Activated naive CD4-positive, alpha-beta T cell treated with anti-CD3 and anti-CD28 coated beads, Interleukin-2, amount 50 U/mL, for 24 hours (primary cell): ENCODE measurements at regions not wholly inside any gene's neighbourhood (a gene's known extent, or its start where the extent isn't known, plus 50 kb on each side); places are given as distances from the start of the nearest gene placed in this dataset.

Experiments
- H3K27ac Mint-ChIP-seq: one replicate; pipeline ENCODE4 v1.8.0; 2021; ENCODE audit warnings: mild to moderate bottlenecking, mixed read lengths
- H3K27me3 Mint-ChIP-seq: one replicate; pipeline ENCODE4 v1.8.0; 2021; ENCODE audit warnings: mixed read lengths
- H3K36me3 Mint-ChIP-seq: one replicate; pipeline ENCODE4 v1.8.0; 2021; ENCODE audit warnings: mixed read lengths
- H3K4me1 Mint-ChIP-seq: one replicate; pipeline ENCODE4 v1.8.0; 2021; ENCODE audit warnings: mixed read lengths
- H3K4me3 Mint-ChIP-seq: one replicate; pipeline ENCODE4 v1.8.0; 2021; ENCODE audit warnings: mild to moderate bottlenecking, mixed read lengths
- H3K9me3 Mint-ChIP-seq: one replicate; pipeline ENCODE4 v1.8.0; 2021; ENCODE audit warnings: mixed read lengths

GRCh38 chr13:80778297-80778696 is 437.4 kb upstream of the SPRY2 start:
- H3K36me3 Mint-ChIP-seq, result no peaks in the 10 kb centered on the region
- H3K27ac Mint-ChIP-seq, result no peak overlapping the region
- no peak overlapping the region for H3K4me3 Mint-ChIP-seq
- no peaks in the 10 kb centered on the region for H3K27me3 Mint-ChIP-seq
- H3K4me1 Mint-ChIP-seq, result no peaks in the 10 kb centered on the region
- H3K9me3 Mint-ChIP-seq, result no peaks in the 10 kb centered on the region

DNA sequence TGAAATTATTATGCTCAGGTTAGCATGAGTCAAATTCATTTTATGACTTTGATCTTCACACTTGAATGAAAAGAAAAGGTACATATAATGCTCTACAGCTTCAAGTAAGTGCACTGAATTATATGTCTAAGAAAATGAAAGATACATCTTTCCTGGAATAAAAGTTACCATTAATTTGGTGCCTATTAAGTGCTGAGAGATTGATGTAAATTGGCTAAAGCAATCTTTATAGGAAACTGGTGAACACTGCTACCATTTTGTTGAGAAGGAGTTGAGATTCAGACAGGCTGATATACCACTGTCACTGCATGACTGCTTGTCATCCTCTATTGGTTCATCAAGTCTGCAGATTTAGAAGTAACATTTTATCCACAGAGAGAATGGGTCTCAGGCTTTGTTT is 416.8 kb upstream of the SPRY2 start:
- Mint-ChIP-seq H3K36me3 (no peaks in the 10 kb centered on the region), H3K27ac (no peak overlapping the region), H3K4me1 (no peaks in the 10 kb centered on the region), H3K4me3 (no peak overlapping the region), H3K27me3 (no peaks in the 10 kb centered on the region), H3K9me3 (peaks cover 5% of the 10 kb centered on the region)

GRCh38 chr13:80755910-80756309 is 415.0 kb upstream of the SPRY2 start:
- Mint-ChIP-seq H3K4me1 (no peaks in the 10 kb centered on the region), H3K9me3 (peaks cover 5% of the 10 kb centered on the region), H3K27me3 (no peaks in the 10 kb centered on the region), H3K27ac (no peak overlapping the region), H3K36me3 (no peaks in the 10 kb centered on the region), H3K4me3 (no peak overlapping the region)

DNA sequence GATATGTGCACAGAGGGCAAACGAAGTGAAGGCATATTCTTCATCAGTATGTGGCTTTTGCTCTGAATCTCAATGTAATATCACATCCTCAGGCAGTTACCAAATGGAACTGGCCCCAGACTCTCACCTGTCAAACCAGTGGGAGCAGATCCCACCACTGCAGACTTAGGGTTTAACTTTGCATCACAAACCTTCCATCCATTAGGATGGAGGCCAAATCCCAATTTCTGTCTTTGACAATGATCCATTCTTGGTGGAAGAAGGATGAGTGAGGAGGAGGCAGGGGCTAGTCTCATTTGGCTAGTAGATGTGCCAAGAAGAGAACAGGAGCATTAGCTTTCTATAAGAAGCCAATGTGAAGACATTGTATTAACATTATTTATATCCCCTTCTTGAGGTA is 413.5 kb upstream of the SPRY2 start:
- no peak overlapping the region for H3K4me3 Mint-ChIP-seq
- H3K4me1 Mint-ChIP-seq, result no peaks in the 10 kb centered on the region
- no peak overlapping the region for H3K27ac Mint-ChIP-seq
- H3K36me3 Mint-ChIP-seq, result no peaks in the 10 kb centered on the region
- no peaks in the 10 kb centered on the region for H3K27me3 Mint-ChIP-seq
- H3K9me3 Mint-ChIP-seq, result peaks cover 5% of the 10 kb centered on the region

GRCh38 chr13:80753866-80754265 is 412.9 kb upstream of the SPRY2 start:
- H3K27me3 Mint-ChIP-seq, result no peaks in the 10 kb centered on the region
- peaks cover 5% of the 10 kb centered on the region for H3K9me3 Mint-ChIP-seq

GRCh38 chr13:80751854-80752253 is 410.9 kb upstream of the SPRY2 start:
- Mint-ChIP-seq H3K27me3 (no peaks in the 10 kb centered on the region), H3K4me1 (no peaks in the 10 kb centered on the region), H3K27ac (no peak overlapping the region), H3K4me3 (no peak overlapping the region), H3K9me3 (peaks cover 5% of the 10 kb centered on the region), H3K36me3 (no peaks in the 10 kb centered on the region)

More at GRCh38 chr13:80753866-80754265, 412.9 kb upstream of the SPRY2 start:
- no peaks in the 10 kb centered on the region for H3K4me1 Mint-ChIP-seq
- H3K27ac Mint-ChIP-seq, result no peak overlapping the region
- H3K36me3 Mint-ChIP-seq, result no peaks in the 10 kb centered on the region
- no peak overlapping the region for H3K4me3 Mint-ChIP-seq

GRCh38 chr13:80744147-80744914 is 403.4 kb upstream of the SPRY2 start:
- H3K4me1 Mint-ChIP-seq, result no peaks in the 10 kb centered on the region
- no peak overlapping the region for H3K4me3 Mint-ChIP-seq
- H3K27ac Mint-ChIP-seq, result no peak overlapping the region
- no peaks in the 10 kb centered on the region for H3K27me3 Mint-ChIP-seq
- no peaks in the 10 kb centered on the region for H3K36me3 Mint-ChIP-seq
- no peaks in the 10 kb centered on the region for H3K9me3 Mint-ChIP-seq

DNA sequence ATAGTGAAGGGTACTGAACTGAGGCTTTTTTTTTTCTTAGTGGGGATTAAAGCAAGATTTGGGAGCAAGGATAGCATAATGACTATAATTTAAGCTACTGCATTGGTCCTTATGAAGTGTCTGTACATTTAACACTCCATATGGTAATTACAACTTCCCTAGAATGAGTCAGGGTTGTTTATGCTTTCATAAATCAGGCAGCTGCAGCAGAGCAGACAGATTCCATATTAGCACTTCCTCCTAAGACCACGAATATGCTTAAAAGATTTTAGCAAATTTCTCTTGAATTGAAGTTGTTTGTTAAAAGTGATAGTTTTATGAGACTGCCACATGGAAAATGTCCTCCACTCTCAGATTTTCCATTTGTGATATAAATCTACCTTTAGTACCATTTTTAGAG is 401.1 kb upstream of the SPRY2 start:
- no peaks in the 10 kb centered on the region for H3K36me3 Mint-ChIP-seq
- no peak overlapping the region for H3K4me3 Mint-ChIP-seq
- no peaks in the 10 kb centered on the region for H3K27me3 Mint-ChIP-seq
- no peak overlapping the region for H3K27ac Mint-ChIP-seq
- no peaks in the 10 kb centered on the region for H3K4me1 Mint-ChIP-seq
- H3K9me3 Mint-ChIP-seq, result peaks cover 6% of the 10 kb centered on the region

GRCh38 chr13:80740071-80740470 is 399.1 kb upstream of the SPRY2 start:
- H3K27ac Mint-ChIP-seq, result no peak overlapping the region
- H3K9me3 Mint-ChIP-seq, result peaks cover 10% of the 10 kb centered on the region
- no peak overlapping the region for H3K4me3 Mint-ChIP-seq
- peaks cover 2% of the 10 kb centered on the region for H3K36me3 Mint-ChIP-seq
- H3K27me3 Mint-ChIP-seq, result no peaks in the 10 kb centered on the region
- no peaks in the 10 kb centered on the region for H3K4me1 Mint-ChIP-seq

- no peak overlapping the region for H3K4me3 Mint-ChIP-seq
- H3K4me1 Mint-ChIP-seq, result no peaks in the 10 kb centered on the region
- peaks cover 2% of the 10 kb centered on the region for H3K36me3 Mint-ChIP-seq
- peaks cover 23% of the 10 kb centered on the region for H3K9me3 Mint-ChIP-seq
- no peaks in the 10 kb centered on the region for H3K27me3 Mint-ChIP-seq
- no peak overlapping the region for H3K27ac Mint-ChIP-seq
Measured at GRCh38 chr13:80737513-80737912, 396.6 kb upstream of the SPRY2 start.

DNA sequence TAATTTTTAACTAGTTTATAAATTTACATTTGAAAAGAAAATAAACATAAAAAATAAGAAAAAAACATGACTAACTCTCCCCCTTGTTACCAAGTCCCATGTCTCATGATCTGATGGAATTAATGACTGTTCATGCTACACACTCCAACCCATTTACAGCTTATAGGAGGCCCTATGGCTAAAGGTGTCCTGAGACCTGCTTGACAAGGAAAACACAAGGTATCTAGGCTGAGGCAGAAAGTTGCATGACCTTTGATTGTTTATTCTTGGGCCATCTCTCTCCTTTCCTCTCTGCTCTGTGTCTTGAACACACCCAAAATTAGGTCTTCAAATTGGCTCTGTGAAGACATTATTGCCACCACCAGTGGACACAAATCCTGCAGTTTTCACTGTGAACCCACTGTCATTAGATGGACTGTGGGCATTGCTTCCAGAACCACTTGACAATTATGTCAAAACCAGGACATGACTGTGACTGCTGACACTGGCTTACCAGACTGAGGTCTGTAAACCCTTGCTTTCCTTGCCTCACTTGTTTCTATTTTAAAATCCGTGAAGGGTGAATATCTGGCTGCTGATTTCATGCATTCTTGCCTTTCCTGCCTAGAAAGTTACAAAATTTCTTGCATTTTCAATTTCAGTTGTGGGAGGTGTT is 386.5 kb upstream of the SPRY2 start:
- H3K36me3 Mint-ChIP-seq, result no peaks in the 10 kb centered on the region
- H3K4me3 Mint-ChIP-seq, result no peak overlapping the region
- H3K4me1 Mint-ChIP-seq, result no peaks in the 10 kb centered on the region
- H3K9me3 Mint-ChIP-seq, result peaks cover 5% of the 10 kb centered on the region
- H3K27ac Mint-ChIP-seq, result no peak overlapping the region
- no peaks in the 10 kb centered on the region for H3K27me3 Mint-ChIP-seq

DNA sequence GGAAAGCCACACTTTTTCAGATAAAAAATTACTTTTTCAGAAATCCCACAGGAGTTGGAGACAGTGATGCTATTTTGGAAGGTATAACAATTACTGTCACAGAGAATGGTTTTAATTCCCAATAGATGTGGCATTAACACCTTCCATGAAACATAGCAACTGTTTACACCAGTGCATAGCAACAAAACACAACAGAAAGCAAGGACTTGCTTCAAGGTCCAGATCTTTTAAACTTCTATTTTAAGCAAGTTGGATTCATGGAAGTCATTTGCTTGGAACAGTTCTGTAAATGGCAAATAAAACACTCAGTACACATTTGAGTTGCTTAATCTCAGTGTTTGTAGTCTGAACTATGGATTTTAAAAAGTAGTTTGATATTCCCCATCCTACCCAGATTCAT is 385.9 kb upstream of the SPRY2 start:
- Mint-ChIP-seq H3K27ac (no peak overlapping the region), H3K27me3 (no peaks in the 10 kb centered on the region), H3K36me3 (no peaks in the 10 kb centered on the region), H3K4me1 (no peaks in the 10 kb centered on the region), H3K4me3 (no peak overlapping the region), H3K9me3 (peaks cover 5% of the 10 kb centered on the region)

GRCh38 chr13:80721689-80722088 is 380.8 kb upstream of the SPRY2 start:
- no peak overlapping the region for H3K4me3 Mint-ChIP-seq
- no peak overlapping the region for H3K27ac Mint-ChIP-seq
- no peaks in the 10 kb centered on the region for H3K9me3 Mint-ChIP-seq
- no peaks in the 10 kb centered on the region for H3K36me3 Mint-ChIP-seq
- no peaks in the 10 kb centered on the region for H3K4me1 Mint-ChIP-seq
- no peaks in the 10 kb centered on the region for H3K27me3 Mint-ChIP-seq

DNA sequence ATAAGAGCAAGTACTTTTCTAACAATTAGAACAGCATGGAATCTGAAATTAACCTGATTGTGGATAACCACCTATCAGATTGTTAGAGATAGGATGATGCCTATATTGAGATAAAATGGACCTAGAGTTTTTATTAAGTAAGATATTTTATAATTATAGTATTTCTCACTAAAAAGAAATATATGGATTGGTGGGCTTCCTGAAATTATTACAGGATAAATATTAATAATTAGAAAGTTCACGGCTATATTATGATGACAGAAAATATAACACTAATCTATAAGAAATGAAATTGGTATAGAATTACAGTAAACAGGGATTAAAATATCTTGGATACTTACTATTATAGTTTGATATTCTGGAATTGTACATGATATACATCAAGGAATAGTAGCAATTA is 378.0 kb upstream of the SPRY2 start:
- Mint-ChIP-seq H3K27me3 (no peaks in the 10 kb centered on the region), H3K4me1 (no peaks in the 10 kb centered on the region), H3K36me3 (no peaks in the 10 kb centered on the region), H3K9me3 (no peaks in the 10 kb centered on the region), H3K27ac (no peak overlapping the region), H3K4me3 (no peak overlapping the region)

DNA sequence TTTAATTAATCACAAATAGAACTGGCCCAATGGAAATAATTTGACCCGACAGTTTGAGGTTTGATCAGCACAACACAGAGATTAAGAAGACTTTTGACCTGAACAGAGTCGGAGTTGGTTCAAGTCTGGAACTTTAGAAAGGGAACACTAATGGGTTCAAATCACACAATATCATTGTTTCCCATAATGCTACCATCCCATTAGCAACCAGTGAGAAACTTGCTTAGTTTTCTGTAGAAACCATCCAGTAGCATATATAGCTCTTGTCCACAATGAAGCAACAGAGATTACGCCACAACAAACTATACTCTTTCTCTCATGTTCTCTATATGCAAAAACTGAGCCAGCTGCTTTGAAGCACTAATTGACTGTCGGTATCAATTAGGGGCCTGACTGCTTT is 376.9 kb upstream of the SPRY2 start:
- no peaks in the 10 kb centered on the region for H3K4me1 Mint-ChIP-seq
- H3K36me3 Mint-ChIP-seq, result no peaks in the 10 kb centered on the region
- H3K4me3 Mint-ChIP-seq, result no peak overlapping the region
- H3K27ac Mint-ChIP-seq, result no peak overlapping the region
- H3K9me3 Mint-ChIP-seq, result no peaks in the 10 kb centered on the region
- H3K27me3 Mint-ChIP-seq, result no peaks in the 10 kb centered on the region

- Mint-ChIP-seq H3K36me3 (no peaks in the 10 kb centered on the region), H3K4me1 (no peaks in the 10 kb centered on the region), H3K4me3 (no peak overlapping the region), H3K27ac (no peak overlapping the region), H3K27me3 (no peaks in the 10 kb centered on the region), H3K9me3 (no peaks in the 10 kb centered on the region)
Measured at GRCh38 chr13:80716610-80717081, 375.7 kb upstream of the SPRY2 start.
